Thymus (tissue), 11 donors: ENCODE measurements at regions not wholly inside any gene's neighbourhood (a gene's known extent, or its start where the extent isn't known, plus 50 kb on each side); places are given as distances from the start of the nearest gene placed in this dataset.

Experiments
- DNase-seq, 9 donors: peaks; one replicate each; pipeline ENCODE4 v3.0.0-alpha.2; 2013; ENCODE audit warnings: low spot score in 9 of 9, low read depth in 6 of 9, missing footprints in 1 of 9
- H3K27ac ChIP-seq, 2 donors: one replicate each; pipeline ENCODE4 v1.5.1; 2013; ENCODE audit warnings: control low read depth in 1 of 2, low read depth in 1 of 2, low read length in 1 of 2, mild to moderate bottlenecking in 1 of 2, moderate library complexity in 1 of 2
- H3K27me3 ChIP-seq, 2 donors: one replicate each; pipeline ENCODE4 v1.5.1; 2013; ENCODE audit warnings: low read length in 1 of 2; ENCODE audit not compliant: control insufficient read depth in 2 of 2, insufficient read depth in 1 of 2
- H3K36me3 ChIP-seq, 2 donors: one replicate each; pipeline ENCODE4 v1.5.1; 2013; ENCODE audit warnings: low read length in 1 of 2, mild to moderate bottlenecking in 1 of 2, moderate library complexity in 1 of 2; ENCODE audit not compliant: control insufficient read depth in 2 of 2, insufficient read depth in 2 of 2
- H3K4me1 ChIP-seq, 2 donors: one replicate each; pipeline ENCODE4 v1.5.1; 2013; ENCODE audit warnings: low read length in 2 of 2; ENCODE audit not compliant: control insufficient read depth in 2 of 2, insufficient read depth in 2 of 2
- H3K4me3 ChIP-seq, 2 donors: one replicate each; pipeline ENCODE4 v1.5.1; 2013; ENCODE audit warnings: low read length in 2 of 2, control low read depth in 1 of 2, mild to moderate bottlenecking in 1 of 2
- H3K9me3 ChIP-seq, 2 donors: one replicate each; pipeline ENCODE4 v1.5.1; 2013; ENCODE audit warnings: low read length in 1 of 2, mild to moderate bottlenecking in 1 of 2; ENCODE audit not compliant: control insufficient read depth in 2 of 2, insufficient read depth in 1 of 2
- WGBS: extraction: QIAGEN DNeasy Blood & Tissue Kit; methylation state at CpG from one replicate; pipeline ENCODE4 v1.1.7; 2013; 5-methylcytosine and 5-hydroxymethylcytosine counted together
- donor health status: healthy.

DNA sequence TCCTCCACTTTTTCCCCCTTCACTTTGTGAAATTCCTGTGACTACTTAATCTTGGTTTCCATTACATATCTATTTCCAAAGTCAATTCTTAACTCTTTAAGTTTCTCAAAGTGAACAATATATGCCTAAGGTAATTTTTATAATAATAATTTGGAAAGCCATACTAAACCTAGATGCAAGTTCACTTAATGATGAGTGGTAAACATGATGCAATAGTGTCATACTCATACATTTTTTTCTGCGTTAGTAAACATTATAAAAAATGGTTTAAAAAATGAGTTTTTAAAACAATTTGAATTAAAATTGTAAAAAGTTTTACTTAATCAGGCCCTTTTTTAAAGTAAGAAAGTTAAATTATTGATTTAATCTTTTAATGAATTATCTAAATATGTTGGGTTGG, 659.4 kb upstream of the FZD8 start:
- H3K4me1 ChIP-seq = no peaks in the 10 kb centered on the region
- no peak for DNase-seq
- no peaks in the 10 kb centered on the region for H3K36me3 ChIP-seq
- H3K27me3 ChIP-seq = no peaks in the 10 kb centered on the region
- H3K4me3 ChIP-seq = no peak overlapping the region
- WGBS = 99% methylated on average over 1 of the region's 1 CpG
- H3K9me3 ChIP-seq = no peaks in the 10 kb centered on the region
- no peak overlapping the region for H3K27ac ChIP-seq

GRCh38 chr10:36301139-36301538, 659.0 kb upstream of the FZD8 start:
- H3K9me3 ChIP-seq = no peaks in the 10 kb centered on the region
- H3K36me3 ChIP-seq = no peaks in the 10 kb centered on the region
- H3K27me3 ChIP-seq = no peaks in the 10 kb centered on the region
- 97% methylated on average over 2 of the region's 2 CpGs for WGBS
- H3K4me1 ChIP-seq = no peaks in the 10 kb centered on the region
- H3K27ac ChIP-seq = no peak overlapping the region
- DNase-seq = no peak
- H3K4me3 ChIP-seq = no peak overlapping the region

- Histone ChIP-seq H3K4me1 (no peaks in the 10 kb centered on the region), H3K36me3 (no peaks in the 10 kb centered on the region), H3K9me3 (peaks cover 0 to 1% of the 10 kb centered on the region in 2 donors), H3K4me3 (no peak overlapping the region), H3K27ac (no peak overlapping the region), H3K27me3 (no peaks in the 10 kb centered on the region)
- 96% methylated on average over 14 of the region's 14 CpGs for WGBS
- DNase-seq = no peak
Measured at GRCh38 chr10:36283827-36284226, 641.7 kb upstream of the FZD8 start.

DNA sequence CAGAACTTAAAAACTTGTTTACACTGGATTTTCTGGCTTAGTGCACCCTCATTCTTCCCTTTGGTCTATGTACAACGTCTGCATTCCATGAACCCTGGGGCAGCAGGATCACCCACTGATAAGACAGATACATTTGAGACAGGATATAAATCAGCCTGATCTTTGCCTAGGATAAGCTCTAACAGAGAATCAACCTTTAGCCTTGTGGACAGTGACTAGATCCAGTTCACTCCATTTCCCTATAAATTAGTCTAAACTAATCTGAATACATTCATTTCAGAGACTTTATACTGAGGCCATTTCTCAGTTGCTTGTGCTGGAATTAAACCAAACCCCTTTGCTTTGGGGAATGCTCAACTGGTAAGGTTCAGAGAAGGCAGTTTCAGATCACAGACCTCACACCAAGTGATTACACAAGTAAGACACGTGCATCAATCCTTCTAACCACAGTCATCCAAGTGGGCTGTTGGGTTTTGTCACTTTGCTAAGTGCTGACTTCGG, 639.8 kb upstream of the FZD8 start:
- Histone ChIP-seq H3K27me3 (no peaks in the 10 kb centered on the region), H3K4me3 (no peak overlapping the region), H3K9me3 (peaks cover 0 to 1% of the 10 kb centered on the region in 2 donors), H3K27ac (no peak overlapping the region), H3K36me3 (no peaks in the 10 kb centered on the region), H3K4me1 (no peaks in the 10 kb centered on the region)
- WGBS = 81% methylated on average over 3 of the region's 3 CpGs
- no peak for DNase-seq

GRCh38 chr10:36280890-36281499, 638.9 kb upstream of the FZD8 start:
- H3K27me3 ChIP-seq = no peaks in the 10 kb centered on the region
- no peak overlapping the region for H3K27ac ChIP-seq
- no peak for DNase-seq
- no peaks in the 10 kb centered on the region for H3K36me3 ChIP-seq
- WGBS = 96% methylated on average over 11 of the region's 11 CpGs
- H3K9me3 ChIP-seq = peaks cover 0 to 1% of the 10 kb centered on the region in 2 donors
- no peaks in the 10 kb centered on the region for H3K4me1 ChIP-seq
- no peak overlapping the region for H3K4me3 ChIP-seq

- no peaks in the 10 kb centered on the region for H3K4me1 ChIP-seq
- no peak overlapping the region for H3K27ac ChIP-seq
- 91% methylated on average over 1 of the region's 1 CpG for WGBS
- no peak for DNase-seq
- H3K4me3 ChIP-seq = no peak overlapping the region
- H3K27me3 ChIP-seq = no peaks in the 10 kb centered on the region
- peaks cover 0 to 1% of the 10 kb centered on the region in 2 donors for H3K9me3 ChIP-seq
- no peaks in the 10 kb centered on the region for H3K36me3 ChIP-seq
Measured at GRCh38 chr10:36280321-36280741, 638.2 kb upstream of the FZD8 start.

DNA sequence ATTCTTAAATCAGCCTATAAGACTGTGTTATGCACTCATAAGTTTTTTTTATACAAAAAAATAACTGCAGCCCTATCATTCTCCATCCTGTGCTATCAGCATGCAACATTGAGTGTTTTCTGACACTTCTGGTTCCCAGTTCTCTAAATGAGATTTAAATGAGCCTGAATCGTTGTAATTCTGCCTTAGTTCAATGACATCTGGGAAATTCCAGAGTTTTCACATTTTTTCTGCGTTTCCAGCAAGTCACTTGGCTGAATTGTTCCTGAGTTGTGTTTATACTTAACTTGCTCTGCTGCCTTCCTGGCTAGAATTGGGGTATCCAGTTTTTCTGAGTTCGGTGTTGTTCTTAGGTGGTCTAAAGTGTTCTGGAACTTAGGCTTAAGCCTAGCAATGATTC, 636.1 kb upstream of the FZD8 start:
- Histone ChIP-seq H3K36me3 (no peaks in the 10 kb centered on the region), H3K27me3 (no peaks in the 10 kb centered on the region), H3K9me3 (peaks cover 0 to 1% of the 10 kb centered on the region in 2 donors), H3K4me3 (no peak overlapping the region), H3K4me1 (no peaks in the 10 kb centered on the region), H3K27ac (no peak overlapping the region)
- no peak for DNase-seq
- 77% methylated on average over 3 of the region's 3 CpGs for WGBS

GRCh38 chr10:36277459-36277858, 635.4 kb upstream of the FZD8 start:
- DNase-seq = no peak
- no peak overlapping the region for H3K4me3 ChIP-seq
- no peaks in the 10 kb centered on the region for H3K27me3 ChIP-seq
- H3K4me1 ChIP-seq = no peaks in the 10 kb centered on the region
- H3K9me3 ChIP-seq = peaks cover 0 to 1% of the 10 kb centered on the region in 2 donors
- H3K27ac ChIP-seq = no peak overlapping the region
- no peaks in the 10 kb centered on the region for H3K36me3 ChIP-seq

GRCh38 chr10:36271627-36272340, 629.7 kb upstream of the FZD8 start:
- H3K27me3 ChIP-seq = no peaks in the 10 kb centered on the region
- no peak for DNase-seq
- H3K36me3 ChIP-seq = no peaks in the 10 kb centered on the region
- H3K27ac ChIP-seq = no peak overlapping the region
- H3K4me3 ChIP-seq = no peak overlapping the region
- H3K9me3 ChIP-seq = peaks cover 0 to 1% of the 10 kb centered on the region in 2 donors
- 90% methylated on average over 2 of the region's 2 CpGs for WGBS
- H3K4me1 ChIP-seq = no peaks in the 10 kb centered on the region
